ENCODE measurements at regions not wholly inside any gene's neighbourhood (a gene's known extent, or its start where the extent isn't known, plus 50 kb on each side); places are given as distances from the start of the nearest gene placed in this dataset.

- TF ChIP-seq, protein P1, sequence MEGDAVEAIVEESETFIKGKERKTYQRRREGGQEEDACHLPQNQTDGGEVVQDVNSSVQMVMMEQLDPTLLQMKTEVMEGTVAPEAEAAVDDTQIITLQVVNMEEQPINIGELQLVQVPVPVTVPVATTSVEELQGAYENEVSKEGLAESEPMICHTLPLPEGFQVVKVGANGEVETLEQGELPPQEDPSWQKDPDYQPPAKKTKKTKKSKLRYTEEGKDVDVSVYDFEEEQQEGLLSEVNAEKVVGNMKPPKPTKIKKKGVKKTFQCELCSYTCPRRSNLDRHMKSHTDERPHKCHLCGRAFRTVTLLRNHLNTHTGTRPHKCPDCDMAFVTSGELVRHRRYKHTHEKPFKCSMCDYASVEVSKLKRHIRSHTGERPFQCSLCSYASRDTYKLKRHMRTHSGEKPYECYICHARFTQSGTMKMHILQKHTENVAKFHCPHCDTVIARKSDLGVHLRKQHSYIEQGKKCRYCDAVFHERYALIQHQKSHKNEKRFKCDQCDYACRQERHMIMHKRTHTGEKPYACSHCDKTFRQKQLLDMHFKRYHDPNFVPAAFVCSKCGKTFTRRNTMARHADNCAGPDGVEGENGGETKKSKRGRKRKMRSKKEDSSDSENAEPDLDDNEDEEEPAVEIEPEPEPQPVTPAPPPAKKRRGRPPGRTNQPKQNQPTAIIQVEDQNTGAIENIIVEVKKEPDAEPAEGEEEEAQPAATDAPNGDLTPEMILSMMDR (IDR thresholded peaks at IDR 0.05) = no peak
- TF ChIP-seq SMC3 (IDR thresholded peaks at IDR 0.05; ENCODE audit: low read depth, low read length) = no peak
- TF ChIP-seq TCF12 (IDR thresholded peaks at IDR 0.05) = no peak
- TF ChIP-seq YY1 (IDR thresholded peaks at IDR 0.05; ENCODE audit: low read depth) = no peak
- TF ChIP-seq REST (IDR thresholded peaks at IDR 0.05; ENCODE audit: low read depth, low read length) = no peak
- no peak for TF ChIP-seq NRF1 (IDR thresholded peaks at IDR 0.05; ENCODE audit: low read depth, low read length)
- TF ChIP-seq MXI1 (IDR thresholded peaks at IDR 0.05; ENCODE audit: low read depth, low read length) = no peak
- no peak for TF ChIP-seq GABPA (IDR thresholded peaks at IDR 0.05; ENCODE audit: low read depth)
Measured at GRCh38 chr3:163561151-163561550, 1517.1 kb downstream of the SI start.

Data from SK-N-SH (cell line).